PC-3 (cell line): ENCODE measurements at regions not wholly inside any gene's neighbourhood (a gene's known extent, or its start where the extent isn't known, plus 50 kb on each side); places are given as distances from the start of the nearest gene placed in this dataset.

Experiments used
- EZH2 ChIP-seq: fragments of 300-600 bp; sonication (generic); IDR thresholded peaks from one replicate; pipeline ENCODE4 v1.6.1; 2017; ENCODE audit warnings: antibody characterized with exemption, mild to moderate bottlenecking, low read length; ENCODE audit not compliant: unreplicated experiment
- EZH2phosphoT487 ChIP-seq: fragments of 300-600 bp; sonication (generic); IDR thresholded peaks from 2 replicates; pipeline ENCODE4 v1.6.1; 2018; ENCODE audit warnings: mild to moderate bottlenecking, antibody characterized with exemption, low read length, borderline replicate concordance
- TF ChIP-seq, protein P1 (sequence below): fragments of 300-600 bp; sonication (generic); conservative IDR thresholded peaks from 2 replicates; pipeline ENCODE4 v1.5.1; 2017; ENCODE audit warnings: antibody characterized with exemption, low read depth, mild to moderate bottlenecking, low read length

DNA sequence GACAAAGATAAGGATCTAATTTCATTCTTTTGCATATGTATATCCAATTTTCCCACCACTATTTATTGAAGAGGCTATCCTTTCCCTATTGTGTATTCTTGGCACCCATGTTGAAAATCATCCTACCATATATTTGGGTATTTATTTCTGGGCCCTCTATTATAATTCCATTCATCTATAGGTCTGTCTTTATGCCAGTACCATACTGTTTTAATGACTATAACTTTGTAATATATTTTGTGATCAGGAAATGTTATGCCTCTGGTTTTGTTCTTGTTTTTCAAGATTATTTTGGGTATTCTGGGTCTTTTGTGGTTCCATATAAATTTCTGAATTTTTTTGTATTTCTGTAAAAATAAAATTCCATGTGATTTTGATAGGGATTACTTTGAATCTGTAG lies 347.6 kb upstream of the SULF2 start:
- TF ChIP-seq, protein P1, sequence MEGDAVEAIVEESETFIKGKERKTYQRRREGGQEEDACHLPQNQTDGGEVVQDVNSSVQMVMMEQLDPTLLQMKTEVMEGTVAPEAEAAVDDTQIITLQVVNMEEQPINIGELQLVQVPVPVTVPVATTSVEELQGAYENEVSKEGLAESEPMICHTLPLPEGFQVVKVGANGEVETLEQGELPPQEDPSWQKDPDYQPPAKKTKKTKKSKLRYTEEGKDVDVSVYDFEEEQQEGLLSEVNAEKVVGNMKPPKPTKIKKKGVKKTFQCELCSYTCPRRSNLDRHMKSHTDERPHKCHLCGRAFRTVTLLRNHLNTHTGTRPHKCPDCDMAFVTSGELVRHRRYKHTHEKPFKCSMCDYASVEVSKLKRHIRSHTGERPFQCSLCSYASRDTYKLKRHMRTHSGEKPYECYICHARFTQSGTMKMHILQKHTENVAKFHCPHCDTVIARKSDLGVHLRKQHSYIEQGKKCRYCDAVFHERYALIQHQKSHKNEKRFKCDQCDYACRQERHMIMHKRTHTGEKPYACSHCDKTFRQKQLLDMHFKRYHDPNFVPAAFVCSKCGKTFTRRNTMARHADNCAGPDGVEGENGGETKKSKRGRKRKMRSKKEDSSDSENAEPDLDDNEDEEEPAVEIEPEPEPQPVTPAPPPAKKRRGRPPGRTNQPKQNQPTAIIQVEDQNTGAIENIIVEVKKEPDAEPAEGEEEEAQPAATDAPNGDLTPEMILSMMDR, result no peak
- TF ChIP-seq EZH2phosphoT487 (no peak), EZH2 (no peak)
